GM12878 (cell line): ENCODE measurements at regions not wholly inside any gene's neighbourhood (a gene's known extent, or its start where the extent isn't known, plus 50 kb on each side); places are given as distances from the start of the nearest gene placed in this dataset.

Source experiments
- ATAC-seq: fragments of 200-7000 bp; cut with Tn5 transposase; 3 replicates; pipeline ENCODE4 v1.9.1; 2020; ENCODE audit warnings: mild to moderate bottlenecking, moderate library complexity
- BruUV-seq: library from RNA; stranded (reverse); fragments of 400-500 nt; replicated peaks from 2 replicates; lab custom pipeline; 2021; lab: Mats Ljungman, UMichigan
- CTCF ChIA-PET: fragments of 300-600 bp; sonication (Branson Sonifier 250); formaldehyde crosslinking; extraction: SDS; loops from one replicate; lab custom pipeline; 2021; ENCODE audit warnings: inconsistent platforms; lab: Yijun Ruan, JAX
- POLR2A ChIA-PET: fragments of 350-600 bp; formaldehyde crosslinking; extraction: SDS; loops from one replicate; lab custom pipeline; 2021; ENCODE audit warnings: inconsistent platforms; lab: Charles Lee
- RAD21 ChIA-PET: fragments of 300-600 bp; sonication (Branson Sonifier 250); formaldehyde crosslinking; loops from one replicate; lab custom pipeline; 2023; ENCODE audit warnings: antibody characterized with exemption; ENCODE audit not compliant: unreplicated experiment; lab: Charles Lee
- SMC1A ChIA-PET: fragments of 300-600 bp; sonication (Branson Sonifier 250); formaldehyde crosslinking; loops from one replicate; lab custom pipeline; 2023; ENCODE audit not compliant: unreplicated experiment, uncharacterized antibody; lab: Charles Lee
- DNase-seq: peaks from one replicate; pipeline ENCODE4 v3.0.0-alpha.2; 2011; ENCODE audit warnings: low read depth, low spot score
- FAIRE-seq: peaks from 3 replicates; lab custom pipeline; 2011; peaks lifted over from hg19 to GRCh38; lab: Jason Lieb, UNC
- H2AFZ ChIP-seq: 2 replicates; pipeline ENCODE4 v1.6.0; 2011; ENCODE audit warnings: low read depth, low read length, control low read depth; ENCODE audit not compliant: control insufficient read depth
- H3K27ac ChIP-seq: 2 replicates; pipeline ENCODE4 v1.5.1; 2011; ENCODE audit warnings: control low read depth; ENCODE audit not compliant: control insufficient read depth, insufficient read depth
- H3K27me3 ChIP-seq, 2 experiments: replicated peaks in 1 of 2; 2 replicates each; pipeline versions ENCODE4 v1.6.0 to v1.6.1; 2011; ENCODE audit warnings: low read length in 1 of 2; ENCODE audit not compliant: control insufficient read depth in 2 of 2, insufficient read depth in 2 of 2
- H3K36me3 ChIP-seq, 2 experiments: 2 replicates each; pipeline ENCODE4 v1.5.1; 2011; ENCODE audit warnings: low read length in 1 of 2; ENCODE audit not compliant: control insufficient read depth in 2 of 2, insufficient read depth in 2 of 2
- H3K4me1 ChIP-seq: 2 replicates; pipeline ENCODE4 v1.6.1; 2011; ENCODE audit warnings: mild to moderate bottlenecking, low read length, moderate library complexity, mixed read lengths; ENCODE audit not compliant: control insufficient read depth, insufficient read depth
- H3K4me2 ChIP-seq: 2 replicates; pipeline ENCODE4 v1.6.0; 2011; ENCODE audit warnings: control low read depth; ENCODE audit not compliant: control insufficient read depth, insufficient read depth
- H3K4me3 ChIP-seq: fragments of 200-600 bp; sonication (generic); 2 replicates; pipeline ENCODE4 v1.5.1; 2016
- H3K79me2 ChIP-seq: 2 replicates; pipeline ENCODE4 v1.6.0; 2011; ENCODE audit warnings: low read length; ENCODE audit not compliant: control insufficient read depth, insufficient read depth
- H3K9ac ChIP-seq: 2 replicates; pipeline ENCODE4 v1.8.0; 2011; ENCODE audit warnings: low read length, control low read depth, mixed read lengths; ENCODE audit not compliant: control insufficient read depth, insufficient read depth
- H3K9me3 ChIP-seq: replicated peaks from 3 replicates; pipeline ENCODE4 v1.5.1; 2011; ENCODE audit warnings: mild to moderate bottlenecking, low read length; ENCODE audit not compliant: control insufficient read depth, insufficient read depth
- H4K20me1 ChIP-seq: 2 replicates; pipeline ENCODE4 v1.6.0; 2011; ENCODE audit not compliant: control insufficient read depth, insufficient read depth
- ATF2 ChIP-seq: IDR thresholded peaks from 2 replicates; pipeline ENCODE4 v1.6.1; 2012; ENCODE audit warnings: low read length, inconsistent platforms
- BACH1 ChIP-seq: fragments of 450-650 bp; IDR thresholded peaks from 2 replicates; pipeline ENCODE4 v1.6.1; 2017; ENCODE audit warnings: mild to moderate bottlenecking, borderline replicate concordance
- CEBPZ ChIP-seq: fragments of 150-350 bp; IDR thresholded peaks from 2 replicates; pipeline ENCODE4 v1.6.1; 2016; ENCODE audit warnings: low read depth, low read length
- CHD1 ChIP-seq: IDR thresholded peaks from 2 replicates; pipeline ENCODE4 v1.6.1; 2012; ENCODE audit warnings: low read depth, low read length, improper control_type of control experiment
- EED ChIP-seq: sonication (generic); IDR thresholded peaks from 2 replicates; pipeline ENCODE4 v1.6.1; 2016; ENCODE audit warnings: antibody characterized with exemption, low read depth
- KLF5 ChIP-seq: fragments of 450-650 bp; IDR thresholded peaks from 2 replicates; pipeline ENCODE4 v1.6.1; 2014; ENCODE audit warnings: mild to moderate bottlenecking; ENCODE audit not compliant: partially characterized antibody
- MXI1 ChIP-seq: fragments of 150-350 bp; IDR thresholded peaks from 2 replicates; pipeline ENCODE4 v1.6.1; 2011; ENCODE audit warnings: low read depth, mild to moderate bottlenecking, inconsistent platforms, low read length, improper control_type of control experiment
- MYC ChIP-seq: IDR thresholded peaks from 2 replicates; pipeline ENCODE4 v1.6.1; 2011; ENCODE audit warnings: mild to moderate bottlenecking, low read length, moderate library complexity, inconsistent platforms; ENCODE audit not compliant: insufficient read depth, insufficient replicate concordance, insufficient read length, severe bottlenecking
- NFYA ChIP-seq: IDR thresholded peaks from 2 replicates; pipeline ENCODE4 v1.6.1; 2011; ENCODE audit warnings: low read depth, mild to moderate bottlenecking, low read length, improper control_type of control experiment, borderline replicate concordance
- PML ChIP-seq: IDR thresholded peaks from 2 replicates; pipeline ENCODE4 v1.6.1; 2012; ENCODE audit warnings: low read length, inconsistent platforms
- SUPT20H ChIP-seq: IDR thresholded peaks from 2 replicates; pipeline ENCODE4 v1.6.1; 2011; ENCODE audit warnings: low read depth, mild to moderate bottlenecking, low read length, moderate library complexity, borderline replicate concordance; ENCODE audit not compliant: control insufficient read depth
- WRNIP1 ChIP-seq: IDR thresholded peaks from 2 replicates; pipeline ENCODE4 v1.6.1; 2011; ENCODE audit warnings: low read depth, low read length, improper control_type of control experiment, borderline replicate concordance
- WGBS: methylation state at CpG from one replicate; pipeline ENCODE4 v1.1.6; 2016; ENCODE audit warnings: low lambda C conversion rate; ENCODE audit not compliant: insufficient replicate concordance, insufficient coverage; ENCODE audit errors: missing lambda C conversion rate; 5-methylcytosine and 5-hydroxymethylcytosine counted together
- in situ Hi-C: fragments of 300-500 bp; cut with MboI; formaldehyde crosslinking; loops from 9 replicates; pipeline ENCODE4 v1.14.3; 2018; ENCODE audit warnings: mixed read lengths
- intact Hi-C: fragments of 100-400 bp; cut with micrococcal nuclease; formaldehyde crosslinking; loops from one replicate; pipeline ENCODE4 v1.14.2; 2022; ENCODE audit not compliant: unreplicated experiment

- intact Hi-C loops, result no loop called here
- H3K9me3 ChIP-seq, result no peaks in the 10 kb centered on the region
Measured at GRCh38 chr16:65333283-65333682, 211.4 kb upstream of the CDH11 start.

GRCh38 chr16:65327346-65327745 is 205.5 kb upstream of the CDH11 start:
- Histone ChIP-seq H3K36me3 (no peaks in the 10 kb centered on the region), H3K27me3 (no peaks in the 10 kb centered on the region), H3K27ac (no peak overlapping the region), H4K20me1 (no peaks in the 10 kb centered on the region), H3K79me2 (no peaks in the 10 kb centered on the region)
- intact Hi-C loops, result no loop called here
- no peak for FAIRE-seq
- TF ChIP-seq ATF2, result no peak
- no peak for TF ChIP-seq EED
- no peak for TF ChIP-seq CEBPZ
- TF ChIP-seq MYC, result no peak
- no peak for TF ChIP-seq SUPT20H
- TF ChIP-seq WRNIP1, result no peak
- no peak for TF ChIP-seq CHD1
- TF ChIP-seq, all 136 proteins: peak for 0
- Histone ChIP-seq H3K4me2 (no peak overlapping the region), H3K9me3 (no peaks in the 10 kb centered on the region), H3K4me3 (no peak overlapping the region), H3K9ac (no peak overlapping the region), H2AFZ (no peak overlapping the region), H3K4me1 (no peaks in the 10 kb centered on the region)
- ChIA-PET RAD21 (no interaction called here), CTCF (no interaction called here), SMC1A (interaction anchor here (0.6 kb wide), 1 partner anchor 70 kb away, joined by 3 read pairs; no protein-coding TSS in a partner anchor), POLR2A (no interaction called here)
- DNase-seq (no peak), ATAC-seq (no peak)
- WGBS, result 0% methylated on average over 2 of the region's 2 CpGs
- BruUV-seq, result no TSS peak
- in situ Hi-C loops, result no loop called here

More at GRCh38 chr16:65333283-65333682, 211.4 kb upstream of the CDH11 start:
- ChIA-PET CTCF (no interaction called here), RAD21 (no interaction called here)
- no peak for FAIRE-seq
- BruUV-seq, result no TSS peak
- no peak for TF ChIP-seq NFYA
- TF ChIP-seq KLF5, result no peak
- TF ChIP-seq MXI1, result no peak
- TF ChIP-seq PML, result no peak
- TF ChIP-seq BACH1, result no peak
- TF ChIP-seq, all 136 proteins: peak for 0
- H3K27me3 ChIP-seq, result no peaks in the 10 kb centered on the region
- H4K20me1 ChIP-seq, result no peaks in the 10 kb centered on the region
- ChIA-PET POLR2A (no interaction called here), SMC1A (no interaction called here)
- no peak overlapping the region for H2AFZ ChIP-seq
- H3K4me3 ChIP-seq, result no peak overlapping the region
- WGBS, result 42% methylated on average over 2 of the region's 2 CpGs
- H3K36me3 ChIP-seq, result no peaks in the 10 kb centered on the region
- DNase-seq (no peak), ATAC-seq (no peak)
- H3K4me1 ChIP-seq, result no peaks in the 10 kb centered on the region
- no peak overlapping the region for H3K9ac ChIP-seq
- H3K4me2 ChIP-seq, result no peak overlapping the region
- in situ Hi-C loops, result no loop called here
- no peaks in the 10 kb centered on the region for H3K79me2 ChIP-seq
- no peak overlapping the region for H3K27ac ChIP-seq
